ENCODE measurements at regions not wholly inside any gene's neighbourhood (a gene's known extent, or its start where the extent isn't known, plus 50 kb on each side); places are given as distances from the start of the nearest gene placed in this dataset.

DNA sequence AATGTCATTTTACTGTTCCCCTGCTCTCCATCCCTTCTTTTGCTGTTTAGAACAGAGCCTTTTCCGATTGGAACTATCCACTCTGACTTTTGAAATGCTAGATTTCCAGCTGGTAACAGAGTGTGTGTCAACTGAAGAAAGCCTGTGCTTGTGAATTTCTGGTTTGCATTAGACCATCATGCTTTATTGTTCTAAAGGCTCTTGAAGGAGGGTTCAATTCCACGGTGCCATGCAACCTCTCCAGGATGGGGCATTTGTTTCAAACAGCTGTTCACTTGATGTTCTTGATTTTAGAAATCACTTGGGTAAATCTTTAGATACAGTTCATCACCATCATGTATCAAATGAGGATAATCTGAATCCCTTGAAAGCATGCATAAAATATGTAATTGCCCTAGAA, 156.7 kb downstream of the QPCT start:
- DNase-seq: no peak
- H3K27ac ChIP-seq (ENCODE audit: insufficient read depth, low read length): no peak overlapping the region
- intact Hi-C loops (cut with micrococcal nuclease): loop anchor here (5.0 kb wide), 1 partner anchor 39 kb away; no protein-coding TSS in a partner anchor
- H3K36me3 ChIP-seq (ENCODE audit: control insufficient read depth, insufficient read depth, low read length): no peaks in the 10 kb centered on the region
- no CpG with 5 or more reads among the region's 2 CpGs for WGBS, 2 experiments (ENCODE audit: extremely low coverage in 2 of 2, insufficient read length in 1 of 2)
- CTCF ChIA-PET: interaction anchor here (0.6 kb wide), 1 partner anchor 47 kb away, joined by 4 read pairs; no protein-coding TSS in a partner anchor
- H3K14ac ChIP-seq (replicated peaks; ENCODE audit: low read depth, low read length): peak overlapping the region; percentile 22; the same call in 1 of the 2 replicates
- H2AK5ac ChIP-seq (ENCODE audit: low read depth, low read length): 0 out of 2 replicates have a peak overlapping the region, but pooled peaks have one; percentile 57
- H3K23ac ChIP-seq (ENCODE audit: low read depth, low read length): no peak overlapping the region
- no peaks in the 10 kb centered on the region for H3K9me3 ChIP-seq (ENCODE audit: control insufficient read depth, insufficient read depth, low read length)
- TF ChIP-seq MAFK (IDR thresholded peaks at IDR 0.05; ENCODE audit: low read depth, low read length) (no peak), NFE2L2 (IDR thresholded peaks at IDR 0.05; ENCODE audit: low read depth, low read length) (no peak), RFX5 (IDR thresholded peaks at IDR 0.05; ENCODE audit: low read depth, low read length) (no peak), MAZ (IDR thresholded peaks at IDR 0.05; ENCODE audit: borderline replicate concordance, low read depth, low read length) (no peak), RAD21 (IDR thresholded peaks at IDR 0.05; ENCODE audit: low read length) (no peak), BHLHE40 (IDR thresholded peaks at IDR 0.05; ENCODE audit: low read depth, low read length) (no peak), SMC3 (IDR thresholded peaks at IDR 0.05; ENCODE audit: low read depth, low read length) (no peak), CHD1 (IDR thresholded peaks at IDR 0.05; ENCODE audit: low read depth, low read length) (no peak), MXI1 (IDR thresholded peaks at IDR 0.05; ENCODE audit: borderline replicate concordance, low read depth, low read length) (no peak)
- TF ChIP-seq, protein P1, sequence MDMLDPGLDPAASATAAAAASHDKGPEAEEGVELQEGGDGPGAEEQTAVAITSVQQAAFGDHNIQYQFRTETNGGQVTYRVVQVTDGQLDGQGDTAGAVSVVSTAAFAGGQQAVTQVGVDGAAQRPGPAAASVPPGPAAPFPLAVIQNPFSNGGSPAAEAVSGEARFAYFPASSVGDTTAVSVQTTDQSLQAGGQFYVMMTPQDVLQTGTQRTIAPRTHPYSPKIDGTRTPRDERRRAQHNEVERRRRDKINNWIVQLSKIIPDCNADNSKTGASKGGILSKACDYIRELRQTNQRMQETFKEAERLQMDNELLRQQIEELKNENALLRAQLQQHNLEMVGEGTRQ (IDR thresholded peaks at IDR 0.05; ENCODE audit: low read depth, low read length): no peak
- TF ChIP-seq, protein P2, sequence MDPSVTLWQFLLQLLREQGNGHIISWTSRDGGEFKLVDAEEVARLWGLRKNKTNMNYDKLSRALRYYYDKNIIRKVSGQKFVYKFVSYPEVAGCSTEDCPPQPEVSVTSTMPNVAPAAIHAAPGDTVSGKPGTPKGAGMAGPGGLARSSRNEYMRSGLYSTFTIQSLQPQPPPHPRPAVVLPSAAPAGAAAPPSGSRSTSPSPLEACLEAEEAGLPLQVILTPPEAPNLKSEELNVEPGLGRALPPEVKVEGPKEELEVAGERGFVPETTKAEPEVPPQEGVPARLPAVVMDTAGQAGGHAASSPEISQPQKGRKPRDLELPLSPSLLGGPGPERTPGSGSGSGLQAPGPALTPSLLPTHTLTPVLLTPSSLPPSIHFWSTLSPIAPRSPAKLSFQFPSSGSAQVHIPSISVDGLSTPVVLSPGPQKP (IDR thresholded peaks at IDR 0.05; ENCODE audit: borderline replicate concordance, low read depth, low read length): no peak
- 0 out of 2 replicates have a peak overlapping the region, but pooled peaks have one; percentile 25 for H4K91ac ChIP-seq (ENCODE audit: insufficient read depth, low read depth, low read length)
- POLR2A ChIA-PET (ENCODE audit: unreplicated experiment): no interaction called here
- peak overlapping the region; percentile 20; the same call in 1 of the 2 replicates for H2BK120ac ChIP-seq (ENCODE audit: low read depth, low read length)
- H3K27me3 ChIP-seq (ENCODE audit: control insufficient read depth, insufficient read depth, low read length): no peaks in the 10 kb centered on the region
- in situ Hi-C loops (cut with MboI; ENCODE audit: low sequenced_read_pairs): no loop called here
- no peak overlapping the region for H2AK9ac ChIP-seq (replicated peaks; ENCODE audit: low read depth, low read length, poor library complexity)
- no peak overlapping the region for H3K9ac ChIP-seq (ENCODE audit: low read depth, low read length)
- no peak overlapping the region for H2AFZ ChIP-seq (replicated peaks; ENCODE audit: low read length, poor library complexity)
- no peak overlapping the region for H3K56ac ChIP-seq (ENCODE audit: extremely low read depth, insufficient read depth, low read length)
- H3K4me3 ChIP-seq (ENCODE audit: insufficient read depth, low read depth, low read length): no peak overlapping the region
- ATAC-seq (ENCODE audit: low read depth): no peak
- dilution Hi-C loops (cut with HindIII; ENCODE audit: low sequenced_read_pairs, unreplicated experiment): no loop called here
- H2BK20ac ChIP-seq (ENCODE audit: low read depth, low read length): peak overlapping the region; percentile 73
- BruUV-seq (replicated peaks): no TSS peak
- no peaks in the 10 kb centered on the region for H3K79me1 ChIP-seq (ENCODE audit: low read depth in 1 of 2, low read length in 2 of 2)
- H3K9me1 ChIP-seq (ENCODE audit: insufficient read depth, low read length): no peaks in the 10 kb centered on the region
- H4K8ac ChIP-seq (ENCODE audit: low read depth in 2 of 2, low read length in 2 of 2): no peak overlapping the region; a peak in 1 of 4 replicates
- peaks cover 6% of the 10 kb centered on the region for H3K4me1 ChIP-seq (ENCODE audit: control insufficient read depth, insufficient read depth, low read length)
- peak overlapping the region; percentile 57; the same call in 1 of the 2 replicates for H3K18ac ChIP-seq (ENCODE audit: low read depth, low read length)
- H4K5ac ChIP-seq (ENCODE audit: low read depth, low read length): no peak overlapping the region
- H3K4ac ChIP-seq (ENCODE audit: low read depth, low read length): no peak overlapping the region
- no peak overlapping the region for H2BK5ac ChIP-seq (ENCODE audit: low read depth, low read length, poor library complexity, severe bottlenecking)
- H4K20me1 ChIP-seq (ENCODE audit: insufficient read depth, low read length): no peaks in the 10 kb centered on the region
- H2BK15ac ChIP-seq (ENCODE audit: low read depth, low read length): peak overlapping the region; percentile 82; the same call in 2 of the 3 replicates
- H3K4me2 ChIP-seq (ENCODE audit: low read depth, low read length): no peak overlapping the region

Measured in IMR-90 (cell line).